ENCODE measurements at regions not wholly inside any gene's neighbourhood (a gene's known extent, or its start where the extent isn't known, plus 50 kb on each side); places are given as distances from the start of the nearest gene placed in this dataset.
"Not testable (repeated sequence)": the region's sequence is repeated elsewhere in the genome, so short reads cannot be mapped to it uniquely, and the experiment has no call there.

GRCh38 chr14:44607701-44608100, 100.6 kb upstream of the FSCB start:
- no peak overlapping the region for H3K27ac ChIP-seq
- no peaks in the 10 kb centered on the region for H3K36me3 ChIP-seq
- no peak overlapping the region for H3K4me3 ChIP-seq (ENCODE audit: low read depth in 1 of 2, low read length in 1 of 2)
- TF ChIP-seq CTCF (IDR thresholded peaks at IDR 0.05): no peak
- no peaks in the 10 kb centered on the region for H3K27me3 ChIP-seq
- H3K9me3 ChIP-seq: no peaks in the 10 kb centered on the region
- H3K4me1 ChIP-seq (ENCODE audit: control insufficient read depth in 1 of 2, insufficient read depth in 1 of 2, low read depth in 1 of 2, low read length in 1 of 2): no peaks in the 10 kb centered on the region

- no peak overlapping the region for H3K4me3 ChIP-seq (ENCODE audit: low read depth in 1 of 2, low read length in 1 of 2)
These were observed 99.5 kb upstream of the FSCB start for GRCh38 chr14:44606576-44606975.

GRCh38 chr14:44601266-44601665, 94.2 kb upstream of the FSCB start:
- not testable (repeated sequence) for H3K27me3 ChIP-seq; H3K4me1 ChIP-seq (ENCODE audit: control insufficient read depth in 1 of 2, insufficient read depth in 1 of 2, low read depth in 1 of 2, low read length in 1 of 2); H3K36me3 ChIP-seq; H3K27ac ChIP-seq; H3K9me3 ChIP-seq; H3K4me3 ChIP-seq (ENCODE audit: low read depth in 1 of 2, low read length in 1 of 2)

More at GRCh38 chr14:44606576-44606975, 99.5 kb upstream of the FSCB start:
- no peaks in the 10 kb centered on the region for H3K4me1 ChIP-seq (ENCODE audit: control insufficient read depth in 1 of 2, insufficient read depth in 1 of 2, low read depth in 1 of 2, low read length in 1 of 2)
- no peaks in the 10 kb centered on the region for H3K27me3 ChIP-seq
- no peaks in the 10 kb centered on the region for H3K36me3 ChIP-seq
- H3K9me3 ChIP-seq: no peaks in the 10 kb centered on the region
- no peak for TF ChIP-seq CTCF (IDR thresholded peaks at IDR 0.05)
- no peak overlapping the region for H3K27ac ChIP-seq

- no peak for TF ChIP-seq CTCF (IDR thresholded peaks at IDR 0.05)
These were observed 82.1 kb upstream of the FSCB start for GRCh38 chr14:44589180-44589579.

GRCh38 chr14:44586910-44587309, 79.8 kb upstream of the FSCB start:
- H3K4me1 ChIP-seq (ENCODE audit: control insufficient read depth in 1 of 2, insufficient read depth in 1 of 2, low read depth in 1 of 2, low read length in 1 of 2): no peaks in the 10 kb centered on the region

More at GRCh38 chr14:44589180-44589579, 82.1 kb upstream of the FSCB start:
- Histone ChIP-seq H3K27me3 (no peaks in the 10 kb centered on the region), H3K36me3 (no peaks in the 10 kb centered on the region), H3K9me3 (no peaks in the 10 kb centered on the region), H3K27ac (no peak overlapping the region), H3K4me1 (ENCODE audit: control insufficient read depth in 1 of 2, insufficient read depth in 1 of 2, low read depth in 1 of 2, low read length in 1 of 2) (no peaks in the 10 kb centered on the region), H3K4me3 (ENCODE audit: low read depth in 1 of 2, low read length in 1 of 2) (no peak overlapping the region)

GRCh38 chr14:44576356-44576755, 69.3 kb upstream of the FSCB start:
- Histone ChIP-seq H3K27me3 (no peaks in the 10 kb centered on the region), H3K4me1 (ENCODE audit: control insufficient read depth in 1 of 2, insufficient read depth in 1 of 2, low read depth in 1 of 2, low read length in 1 of 2) (no peaks in the 10 kb centered on the region), H3K27ac (no peak overlapping the region), H3K4me3 (ENCODE audit: low read depth in 1 of 2, low read length in 1 of 2) (no peak overlapping the region), H3K36me3 (no peaks in the 10 kb centered on the region), H3K9me3 (no peaks in the 10 kb centered on the region)
- TF ChIP-seq CTCF (IDR thresholded peaks at IDR 0.05): no peak

More at GRCh38 chr14:44586910-44587309, 79.8 kb upstream of the FSCB start:
- TF ChIP-seq CTCF (IDR thresholded peaks at IDR 0.05): no peak
- no peaks in the 10 kb centered on the region for H3K27me3 ChIP-seq
- no peaks in the 10 kb centered on the region for H3K36me3 ChIP-seq
- no peaks in the 10 kb centered on the region for H3K9me3 ChIP-seq
- H3K27ac ChIP-seq: no peak overlapping the region
- no peak overlapping the region for H3K4me3 ChIP-seq (ENCODE audit: low read depth in 1 of 2, low read length in 1 of 2)

Data from neutrophil (primary cell).